Colonic mucosa (tissue), 4 donors: ENCODE measurements at regions not wholly inside any gene's neighbourhood (a gene's known extent, or its start where the extent isn't known, plus 50 kb on each side); places are given as distances from the start of the nearest gene placed in this dataset.

Experiments used
- DNase-seq: peaks from one replicate; pipeline ENCODE4 v3.0.0-alpha.2; 2020
- H3K27ac ChIP-seq: fragments of 200-600 bp; one replicate; pipeline ENCODE4 v1.8.0; 2021
- H3K27me3 ChIP-seq: fragments of 200-600 bp; one replicate; pipeline ENCODE4 v1.8.0; 2021
- H3K36me3 ChIP-seq: fragments of 200-600 bp; one replicate; pipeline ENCODE4 v1.8.0; 2021
- H3K4me1 ChIP-seq: fragments of 200-600 bp; one replicate; pipeline ENCODE4 v1.8.0; 2021; ENCODE audit warnings: mild to moderate bottlenecking
- H3K4me3 ChIP-seq: fragments of 200-600 bp; one replicate; pipeline ENCODE4 v1.8.0; 2021
- H3K9ac ChIP-seq, 2 donors: one replicate each; pipeline ENCODE4 v1.7.0; 2013; ENCODE audit warnings: control low read depth in 2 of 2, low read depth in 2 of 2, low read length in 2 of 2
- H3K9me3 ChIP-seq: fragments of 200-600 bp; one replicate; pipeline ENCODE4 v1.8.0; 2021
- intact Hi-C: fragments of 100-400 bp; cut with DNase I; formaldehyde crosslinking; loops from one replicate; pipeline ENCODE4 v1.14.1; 2022
- TF ChIP-seq, protein P1 (sequence below): fragments of 200-600 bp; IDR thresholded peaks from one replicate; pipeline ENCODE4 v1.8.0; 2022; ENCODE audit warnings: antibody characterized with exemption, mild to moderate bottlenecking
- donor health status: healthy.
- donor health status: DM: no; HTN: no; CAD: no.
- donor health status: DM: no; HTN: no; CAD: no.

DNA sequence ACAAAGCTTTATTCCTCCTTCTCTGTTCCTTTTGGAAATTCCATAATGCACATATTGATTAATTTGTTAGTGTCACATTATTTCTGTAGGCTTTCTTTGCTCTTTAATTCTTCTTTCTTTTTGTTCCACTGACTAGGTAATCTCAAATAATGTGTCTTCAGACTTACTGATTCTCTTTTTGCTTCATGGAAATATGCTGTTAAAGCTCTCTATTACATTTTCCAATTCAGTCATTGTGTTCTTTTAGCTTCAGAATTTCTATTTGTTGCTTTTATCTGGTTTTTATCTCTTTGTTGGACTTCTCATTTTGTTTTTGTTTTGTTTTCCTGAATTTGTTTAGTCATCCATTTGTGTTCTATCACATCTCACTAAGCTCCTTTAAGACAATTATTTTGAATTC, 147.0 kb upstream of the EOMES start:
- H3K4me3 ChIP-seq: no peak overlapping the region
- TF ChIP-seq, protein P1, sequence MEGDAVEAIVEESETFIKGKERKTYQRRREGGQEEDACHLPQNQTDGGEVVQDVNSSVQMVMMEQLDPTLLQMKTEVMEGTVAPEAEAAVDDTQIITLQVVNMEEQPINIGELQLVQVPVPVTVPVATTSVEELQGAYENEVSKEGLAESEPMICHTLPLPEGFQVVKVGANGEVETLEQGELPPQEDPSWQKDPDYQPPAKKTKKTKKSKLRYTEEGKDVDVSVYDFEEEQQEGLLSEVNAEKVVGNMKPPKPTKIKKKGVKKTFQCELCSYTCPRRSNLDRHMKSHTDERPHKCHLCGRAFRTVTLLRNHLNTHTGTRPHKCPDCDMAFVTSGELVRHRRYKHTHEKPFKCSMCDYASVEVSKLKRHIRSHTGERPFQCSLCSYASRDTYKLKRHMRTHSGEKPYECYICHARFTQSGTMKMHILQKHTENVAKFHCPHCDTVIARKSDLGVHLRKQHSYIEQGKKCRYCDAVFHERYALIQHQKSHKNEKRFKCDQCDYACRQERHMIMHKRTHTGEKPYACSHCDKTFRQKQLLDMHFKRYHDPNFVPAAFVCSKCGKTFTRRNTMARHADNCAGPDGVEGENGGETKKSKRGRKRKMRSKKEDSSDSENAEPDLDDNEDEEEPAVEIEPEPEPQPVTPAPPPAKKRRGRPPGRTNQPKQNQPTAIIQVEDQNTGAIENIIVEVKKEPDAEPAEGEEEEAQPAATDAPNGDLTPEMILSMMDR: no peak
- H3K9me3 ChIP-seq: no peaks in the 10 kb centered on the region
- H3K27ac ChIP-seq: no peak overlapping the region
- DNase-seq: no peak
- H3K4me1 ChIP-seq: no peaks in the 10 kb centered on the region
- no peaks in the 10 kb centered on the region for H3K36me3 ChIP-seq
- H3K9ac ChIP-seq: no peak overlapping the region
- intact Hi-C loops: no loop called here
- H3K27me3 ChIP-seq: no peaks in the 10 kb centered on the region

DNA sequence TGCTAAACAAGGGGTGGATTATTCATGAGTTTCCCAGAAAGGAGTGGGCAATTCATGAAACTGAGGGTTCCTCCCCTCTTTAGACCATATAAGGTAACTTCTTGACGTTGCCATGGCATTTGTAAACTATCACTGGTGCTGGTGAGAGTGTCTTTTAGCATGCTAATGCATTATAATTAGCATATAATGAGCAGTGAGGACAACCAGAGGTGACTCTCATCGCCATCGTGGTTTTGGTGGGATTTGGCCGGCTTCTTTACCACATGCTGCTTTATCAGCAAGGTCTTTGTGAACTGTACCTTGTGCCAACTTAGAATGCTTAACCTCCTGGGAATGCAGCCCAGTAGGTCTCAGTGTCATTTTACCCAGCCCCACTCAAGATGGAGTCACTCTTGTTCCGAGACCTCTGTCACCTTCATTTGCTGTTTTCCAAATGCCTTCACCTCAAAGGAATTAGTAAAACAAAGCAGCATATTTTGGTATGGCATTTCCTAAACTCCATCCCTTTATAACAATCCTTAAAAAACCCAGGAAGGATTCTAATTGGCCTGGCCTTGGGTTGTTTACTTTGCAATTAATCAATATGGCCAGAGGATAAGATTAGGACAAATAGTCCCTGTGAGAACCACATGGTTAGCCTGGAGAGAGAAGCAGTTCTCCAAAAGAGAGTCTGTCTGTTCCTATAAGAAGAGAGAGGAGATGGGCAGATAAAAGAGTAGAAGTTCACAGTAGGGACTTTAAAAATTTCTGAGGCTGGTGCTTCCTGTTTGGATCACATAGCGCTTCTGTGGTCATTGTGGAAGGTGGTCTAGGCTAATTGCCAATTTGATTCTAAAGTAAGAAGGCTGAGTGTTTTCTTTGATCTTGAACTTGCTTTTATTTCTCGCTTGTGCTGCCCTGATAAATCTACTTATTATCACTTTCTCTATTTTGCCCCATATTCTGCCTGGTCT, 155.2 kb upstream of the EOMES start:
- TF ChIP-seq, protein P1: no peak
- Histone ChIP-seq H3K27ac (no peak overlapping the region), H3K9ac (no peak overlapping the region), H3K27me3 (no peaks in the 10 kb centered on the region), H3K9me3 (no peaks in the 10 kb centered on the region), H3K36me3 (no peaks in the 10 kb centered on the region), H3K4me1 (no peaks in the 10 kb centered on the region), H3K4me3 (no peak overlapping the region)
- intact Hi-C loops: no loop called here
- DNase-seq: no peak

DNA sequence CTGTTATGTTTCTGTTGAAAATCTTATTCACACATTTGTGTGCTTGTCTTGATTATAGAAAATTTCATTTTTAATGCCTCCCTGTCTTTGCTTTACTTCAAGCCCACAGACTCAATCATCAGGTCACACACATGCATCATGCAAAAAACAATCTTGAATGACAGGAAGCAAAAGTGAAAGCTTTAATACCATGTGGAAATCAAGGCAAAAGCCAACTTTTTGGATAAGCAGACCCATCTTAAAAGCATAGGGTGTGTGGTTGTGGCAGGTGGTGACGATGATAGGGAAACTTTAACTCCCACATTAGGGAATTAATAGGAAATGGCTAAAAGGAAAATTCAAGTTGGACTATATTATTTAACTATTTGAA, 155.9 kb upstream of the EOMES start:
- Histone ChIP-seq H3K27ac (no peak overlapping the region), H3K27me3 (no peaks in the 10 kb centered on the region), H3K9me3 (no peaks in the 10 kb centered on the region), H3K9ac (no peak overlapping the region), H3K36me3 (no peaks in the 10 kb centered on the region), H3K4me3 (no peak overlapping the region), H3K4me1 (no peaks in the 10 kb centered on the region)
- no peak for DNase-seq
- intact Hi-C loops: no loop called here
- TF ChIP-seq, protein P1: no peak

DNA sequence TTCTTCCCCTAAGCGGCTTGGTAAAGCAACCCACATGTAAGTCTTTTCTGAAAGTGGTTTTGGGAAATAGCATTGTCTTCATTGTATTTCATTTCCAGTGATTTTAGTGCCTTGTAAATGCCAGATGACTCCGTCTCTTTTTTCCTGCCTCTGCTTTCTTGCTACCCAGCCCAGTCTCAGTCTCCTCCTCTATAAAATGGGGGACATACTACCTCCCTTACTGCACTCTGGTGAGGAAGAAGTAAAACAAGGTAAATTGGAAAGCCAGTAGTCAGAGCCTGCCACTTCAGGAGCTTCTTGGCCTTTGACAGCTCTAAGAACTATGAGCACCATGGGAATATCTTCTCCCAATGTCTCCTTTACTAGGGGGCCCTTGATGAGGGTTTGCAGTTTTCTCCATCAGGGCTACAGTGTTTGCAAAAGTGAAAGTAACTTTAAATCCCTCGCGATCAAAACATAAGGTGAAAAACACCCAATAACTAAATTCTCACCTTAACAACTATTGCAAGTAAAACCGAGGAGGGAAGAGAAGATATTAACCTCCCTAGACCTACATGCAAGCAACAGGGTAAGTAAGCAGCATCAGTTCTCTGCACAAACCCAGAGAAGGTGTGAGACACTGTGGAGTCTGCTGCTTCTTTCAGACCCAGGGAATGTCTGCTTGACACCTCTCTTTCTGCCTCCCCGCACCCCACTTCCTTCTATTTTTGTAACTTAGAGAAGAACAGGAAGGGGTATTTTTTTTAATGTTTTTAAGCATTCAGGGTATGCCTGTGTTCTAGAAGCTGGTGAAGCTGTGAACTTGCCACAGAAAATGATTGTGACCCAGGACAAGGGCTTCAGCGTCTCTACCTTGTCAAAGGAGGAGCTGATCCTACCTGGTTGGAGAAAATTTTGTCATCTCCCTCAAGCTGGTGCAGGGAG, 159.1 kb upstream of the EOMES start:
- intact Hi-C loops: no loop called here
- Histone ChIP-seq H3K4me3 (no peak overlapping the region), H3K27ac (no peak overlapping the region), H3K27me3 (no peaks in the 10 kb centered on the region), H3K4me1 (no peaks in the 10 kb centered on the region), H3K9ac (no peak overlapping the region), H3K36me3 (no peaks in the 10 kb centered on the region), H3K9me3 (no peaks in the 10 kb centered on the region)
- TF ChIP-seq, protein P1: no peak
- no peak for DNase-seq

DNA sequence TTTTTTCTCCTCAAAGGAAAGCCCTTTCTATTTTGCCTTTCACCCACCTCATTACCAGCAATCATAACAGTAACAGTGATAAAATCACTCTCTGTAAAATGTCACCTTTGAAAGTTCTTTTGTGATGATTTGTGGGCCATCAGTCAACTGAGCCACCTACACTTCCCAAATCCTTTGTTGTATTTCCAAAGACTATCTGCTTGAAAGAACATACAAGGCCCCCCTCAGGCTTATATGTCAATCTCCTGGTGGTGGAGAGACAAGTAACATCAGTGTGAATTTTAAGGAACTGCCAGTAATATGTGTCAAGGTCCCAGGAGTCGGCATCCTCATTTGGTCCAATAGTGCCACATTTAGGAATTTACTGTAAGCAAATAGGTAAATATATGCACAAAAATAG, 161.1 kb upstream of the EOMES start:
- Histone ChIP-seq H3K27ac (no peak overlapping the region), H3K36me3 (no peaks in the 10 kb centered on the region), H3K9me3 (no peaks in the 10 kb centered on the region), H3K9ac (no peak overlapping the region), H3K4me1 (no peaks in the 10 kb centered on the region), H3K27me3 (no peaks in the 10 kb centered on the region), H3K4me3 (no peak overlapping the region)
- TF ChIP-seq, protein P1: no peak
- DNase-seq: no peak
- intact Hi-C loops: no loop called here
